Right lobe of liver (tissue), 4 donors: ENCODE measurements at regions not wholly inside any gene's neighbourhood (a gene's known extent, or its start where the extent isn't known, plus 50 kb on each side); places are given as distances from the start of the nearest gene placed in this dataset.

Experiments used
- POLR2A ChIP-seq: fragments of 450-650 bp; IDR thresholded peaks from one replicate; pipeline ENCODE4 v1.6.1; 2017; ENCODE audit warnings: antibody characterized with exemption, mild to moderate bottlenecking
- TF ChIP-seq, protein P1 (sequence below), 4 donors: fragments of 200-600 bp in 3 of 4; fragments of 450-650 bp in 1 of 4; IDR thresholded peaks; one replicate each; pipeline versions ENCODE4 v1.5.1 to v1.8.0; 2016 to 2022; ENCODE audit warnings: antibody characterized with exemption in 4 of 4, mild to moderate bottlenecking in 2 of 4
- donor health status: DM: no; HTN: no; CAD: no.
- donor health status: DM: no; HTN: no; CAD: no.
- donor health status: DM: no; HTN: yes; CAD: no.

DNA sequence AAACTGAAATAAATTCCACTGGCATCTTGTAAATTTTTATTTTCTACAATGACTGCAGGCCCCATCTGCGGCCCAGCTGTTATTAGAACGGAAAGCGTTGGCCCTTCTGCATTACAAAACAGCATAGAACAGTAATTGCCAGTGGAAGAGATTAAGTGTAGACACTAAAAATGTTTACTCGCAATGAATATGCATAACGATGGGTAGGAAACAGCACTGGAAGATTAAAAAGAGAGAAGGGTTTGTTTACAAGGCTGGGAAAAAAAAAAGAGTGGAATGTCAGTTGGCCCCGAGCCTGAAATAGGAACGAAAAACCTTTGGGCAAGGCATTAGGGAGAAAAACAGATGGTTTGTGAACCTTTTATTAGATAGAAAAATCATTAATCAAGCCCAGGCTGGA is 275.9 kb upstream of the TCF4 start:
- TF ChIP-seq, protein P1, sequence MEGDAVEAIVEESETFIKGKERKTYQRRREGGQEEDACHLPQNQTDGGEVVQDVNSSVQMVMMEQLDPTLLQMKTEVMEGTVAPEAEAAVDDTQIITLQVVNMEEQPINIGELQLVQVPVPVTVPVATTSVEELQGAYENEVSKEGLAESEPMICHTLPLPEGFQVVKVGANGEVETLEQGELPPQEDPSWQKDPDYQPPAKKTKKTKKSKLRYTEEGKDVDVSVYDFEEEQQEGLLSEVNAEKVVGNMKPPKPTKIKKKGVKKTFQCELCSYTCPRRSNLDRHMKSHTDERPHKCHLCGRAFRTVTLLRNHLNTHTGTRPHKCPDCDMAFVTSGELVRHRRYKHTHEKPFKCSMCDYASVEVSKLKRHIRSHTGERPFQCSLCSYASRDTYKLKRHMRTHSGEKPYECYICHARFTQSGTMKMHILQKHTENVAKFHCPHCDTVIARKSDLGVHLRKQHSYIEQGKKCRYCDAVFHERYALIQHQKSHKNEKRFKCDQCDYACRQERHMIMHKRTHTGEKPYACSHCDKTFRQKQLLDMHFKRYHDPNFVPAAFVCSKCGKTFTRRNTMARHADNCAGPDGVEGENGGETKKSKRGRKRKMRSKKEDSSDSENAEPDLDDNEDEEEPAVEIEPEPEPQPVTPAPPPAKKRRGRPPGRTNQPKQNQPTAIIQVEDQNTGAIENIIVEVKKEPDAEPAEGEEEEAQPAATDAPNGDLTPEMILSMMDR (IDR thresholded peaks at IDR 0.05), result no peak
- no peak for TF ChIP-seq POLR2A
